Testis (tissue), 2 donors: ENCODE measurements at regions not wholly inside any gene's neighbourhood (a gene's known extent, or its start where the extent isn't known, plus 50 kb on each side); places are given as distances from the start of the nearest gene placed in this dataset.

Experiments
- DNase-seq: peaks from one replicate; pipeline ENCODE4 v3.0.0-alpha.2; 2019
- H3K27ac ChIP-seq, 2 donors: fragments of 200-600 bp; sonication (generic); one replicate each; pipeline ENCODE4 v1.5.1; 2019
- H3K27me3 ChIP-seq: fragments of 200-600 bp; sonication (generic); one replicate; pipeline ENCODE4 v1.5.1; 2019
- H3K36me3 ChIP-seq: fragments of 200-600 bp; sonication (generic); one replicate; pipeline ENCODE4 v1.5.1; 2017; ENCODE audit warnings: low read depth; ENCODE audit errors: missing control alignments
- H3K4me1 ChIP-seq: fragments of 200-600 bp; sonication (generic); one replicate; pipeline ENCODE4 v1.5.1; 2019
- H3K4me3 ChIP-seq, 2 donors: fragments of 200-600 bp; sonication (generic); one replicate each; pipeline ENCODE4 v1.5.1; 2017 to 2019
- H3K9me3 ChIP-seq: fragments of 200-600 bp; sonication (generic); one replicate; pipeline ENCODE4 v1.5.1; 2017
- CTCF ChIP-seq, 3 experiments: fragments of 450-650 bp in 2 of 3; fragments of 200-600 bp in 1 of 3; sonication (generic) in 1 of 3; IDR thresholded peaks; one replicate each; pipeline ENCODE4 v1.5.1; 2016 to 2019; ENCODE audit warnings: antibody characterized with exemption in 3 of 3, mild to moderate bottlenecking in 2 of 3, moderate library complexity in 1 of 3
- POLR2A ChIP-seq: fragments of 450-650 bp; IDR thresholded peaks from one replicate; pipeline ENCODE4 v1.6.1; 2017; ENCODE audit warnings: antibody characterized with exemption, mild to moderate bottlenecking, moderate library complexity
- WGBS, 2 donors: methylation state at CpG; one replicate each; pipeline ENCODE4 v1.1.5; 2018; 5-methylcytosine and 5-hydroxymethylcytosine counted together
- intact Hi-C: fragments of 100-400 bp; cut with DNase I; formaldehyde crosslinking; loops from one replicate; pipeline ENCODE4 v1.15.1; 2023; ENCODE audit warnings: low total_unique reads

GRCh38 chr14:38038986-38039385 is 168.7 kb upstream of the SSTR1 start:
- H3K36me3 ChIP-seq = no peaks in the 10 kb centered on the region
- WGBS, 2 donors = 69 to 72% methylated on average over 5 of the region's 5 CpGs
- no peak for TF ChIP-seq CTCF (IDR thresholded peaks at IDR 0.05)
- no peak for TF ChIP-seq POLR2A
- no peaks in the 10 kb centered on the region for H3K9me3 ChIP-seq
- intact Hi-C loops = no loop called here
- H3K27me3 ChIP-seq = no peaks in the 10 kb centered on the region
- H3K4me3 ChIP-seq = no peak overlapping the region
- no peaks in the 10 kb centered on the region for H3K4me1 ChIP-seq
- DNase-seq = no peak
- no peak overlapping the region for H3K27ac ChIP-seq

- intact Hi-C loops = no loop called here
- H3K4me1 ChIP-seq = no peaks in the 10 kb centered on the region
- no peak overlapping the region for H3K27ac ChIP-seq
- no peak for DNase-seq
- H3K4me3 ChIP-seq = no peak overlapping the region
- H3K27me3 ChIP-seq = no peaks in the 10 kb centered on the region
- no peaks in the 10 kb centered on the region for H3K9me3 ChIP-seq
- no peak for TF ChIP-seq POLR2A
- H3K36me3 ChIP-seq = no peaks in the 10 kb centered on the region
- 49 to 63% methylated on average over 2 of the region's 2 CpGs for WGBS, 2 donors
Measured at GRCh38 chr14:38039496-38039895, 168.2 kb upstream of the SSTR1 start.

- H3K36me3 ChIP-seq = no peaks in the 10 kb centered on the region
- WGBS, 2 donors = 74 to 83% methylated on average over 1 of the region's 1 CpG
Measured at GRCh38 chr14:38040411-38040810, 167.3 kb upstream of the SSTR1 start.

GRCh38 chr14:38042322-38042721 is 165.4 kb upstream of the SSTR1 start:
- no peak for TF ChIP-seq POLR2A
- TF ChIP-seq CTCF (IDR thresholded peaks at IDR 0.05) = no peak
- H3K36me3 ChIP-seq = no peaks in the 10 kb centered on the region
- no peak for DNase-seq

More at GRCh38 chr14:38040411-38040810, 167.3 kb upstream of the SSTR1 start:
- Histone ChIP-seq H3K27me3 (no peaks in the 10 kb centered on the region), H3K9me3 (no peaks in the 10 kb centered on the region), H3K4me3 (no peak overlapping the region), H3K4me1 (no peaks in the 10 kb centered on the region), H3K27ac (no peak overlapping the region)
- DNase-seq = no peak
- intact Hi-C loops = no loop called here
- TF ChIP-seq POLR2A (no peak), CTCF (IDR thresholded peaks at IDR 0.05) (no peak)

GRCh38 chr14:38044710-38045109 is 163.0 kb upstream of the SSTR1 start:
- no peak for TF ChIP-seq POLR2A
- no peak for TF ChIP-seq CTCF (IDR thresholded peaks at IDR 0.05)

More at GRCh38 chr14:38042322-38042721, 165.4 kb upstream of the SSTR1 start:
- no peak overlapping the region for H3K4me3 ChIP-seq
- no peaks in the 10 kb centered on the region for H3K27me3 ChIP-seq
- H3K4me1 ChIP-seq = no peaks in the 10 kb centered on the region
- no peak overlapping the region for H3K27ac ChIP-seq
- no peaks in the 10 kb centered on the region for H3K9me3 ChIP-seq
- intact Hi-C loops = no loop called here
- 49 to 63% methylated on average over 7 of the region's 7 CpGs for WGBS, 2 donors

More at GRCh38 chr14:38044710-38045109, 163.0 kb upstream of the SSTR1 start:
- Histone ChIP-seq H3K4me1 (no peaks in the 10 kb centered on the region), H3K27me3 (no peaks in the 10 kb centered on the region), H3K4me3 (no peak overlapping the region), H3K36me3 (no peaks in the 10 kb centered on the region), H3K9me3 (no peaks in the 10 kb centered on the region), H3K27ac (no peak overlapping the region)
- intact Hi-C loops = no loop called here
- DNase-seq = no peak
- WGBS, 2 donors = 92% methylated on average over 4 of the region's 4 CpGs
